Stomach (tissue), 4 donors: ENCODE measurements at regions not wholly inside any gene's neighbourhood (a gene's known extent, or its start where the extent isn't known, plus 50 kb on each side); places are given as distances from the start of the nearest gene placed in this dataset.

ENCODE experiments used
- EP300 ChIP-seq: sonication (generic); formaldehyde crosslinking; IDR thresholded peaks from one replicate; pipeline ENCODE4 v1.6.1; 2017; ENCODE audit warnings: antibody characterized with exemption
- POLR2A ChIP-seq, 4 donors: fragments of 450-650 bp; IDR thresholded peaks; one replicate each; pipeline ENCODE4 v1.6.1; 2016; ENCODE audit warnings: antibody characterized with exemption in 4 of 4, control low read depth in 2 of 4, mild to moderate bottlenecking in 1 of 4, moderate library complexity in 1 of 4
- POLR2AphosphoS5 ChIP-seq, 3 donors: sonication (generic); formaldehyde crosslinking; IDR thresholded peaks; one replicate each; pipeline ENCODE4 v1.6.1; 2016; ENCODE audit warnings: antibody characterized with exemption in 3 of 3
- TF ChIP-seq, protein P1 (sequence below), 7 experiments: fragments of 450-650 bp in 4 of 7; fragments of 200-600 bp in 3 of 7; sonication (generic) in 3 of 7; IDR thresholded peaks; one replicate each; pipeline ENCODE4 v1.5.1; 2016 to 2019; ENCODE audit warnings: antibody characterized with exemption in 7 of 7, control low read depth in 2 of 7, mild to moderate bottlenecking in 1 of 7

DNA sequence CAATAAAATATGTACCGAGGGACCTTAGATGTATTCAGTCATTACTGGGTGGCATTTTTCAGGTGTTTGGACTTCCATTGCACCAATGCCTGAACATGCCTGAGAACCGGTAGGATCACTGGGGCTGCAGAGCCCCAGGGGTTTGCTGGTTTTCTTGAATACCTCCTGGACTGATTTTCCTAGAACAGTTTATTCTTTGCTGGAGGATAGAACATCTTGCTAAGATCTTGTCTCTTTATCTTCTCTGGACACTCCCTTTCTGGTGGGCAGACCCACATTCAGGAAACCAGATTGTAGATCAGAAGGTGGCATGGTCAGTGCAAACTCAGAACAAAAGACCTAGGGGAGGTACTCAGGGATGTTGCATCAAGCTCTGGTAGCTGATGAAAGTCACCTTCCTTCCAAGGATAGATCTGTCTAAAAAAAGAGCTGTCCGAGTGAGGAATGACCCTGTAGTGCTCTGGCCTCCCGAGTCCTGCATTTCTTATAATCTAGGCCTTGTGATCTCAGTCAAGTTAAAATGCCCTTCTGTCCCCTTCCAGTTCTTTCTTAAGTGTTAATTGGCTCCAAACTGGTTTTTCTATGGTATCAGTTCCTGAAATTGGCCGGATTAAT, 84.8 kb downstream of the CLDN34 start:
- TF ChIP-seq, protein P1, sequence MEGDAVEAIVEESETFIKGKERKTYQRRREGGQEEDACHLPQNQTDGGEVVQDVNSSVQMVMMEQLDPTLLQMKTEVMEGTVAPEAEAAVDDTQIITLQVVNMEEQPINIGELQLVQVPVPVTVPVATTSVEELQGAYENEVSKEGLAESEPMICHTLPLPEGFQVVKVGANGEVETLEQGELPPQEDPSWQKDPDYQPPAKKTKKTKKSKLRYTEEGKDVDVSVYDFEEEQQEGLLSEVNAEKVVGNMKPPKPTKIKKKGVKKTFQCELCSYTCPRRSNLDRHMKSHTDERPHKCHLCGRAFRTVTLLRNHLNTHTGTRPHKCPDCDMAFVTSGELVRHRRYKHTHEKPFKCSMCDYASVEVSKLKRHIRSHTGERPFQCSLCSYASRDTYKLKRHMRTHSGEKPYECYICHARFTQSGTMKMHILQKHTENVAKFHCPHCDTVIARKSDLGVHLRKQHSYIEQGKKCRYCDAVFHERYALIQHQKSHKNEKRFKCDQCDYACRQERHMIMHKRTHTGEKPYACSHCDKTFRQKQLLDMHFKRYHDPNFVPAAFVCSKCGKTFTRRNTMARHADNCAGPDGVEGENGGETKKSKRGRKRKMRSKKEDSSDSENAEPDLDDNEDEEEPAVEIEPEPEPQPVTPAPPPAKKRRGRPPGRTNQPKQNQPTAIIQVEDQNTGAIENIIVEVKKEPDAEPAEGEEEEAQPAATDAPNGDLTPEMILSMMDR (IDR thresholded peaks at IDR 0.05), result no peak
- TF ChIP-seq POLR2A (IDR thresholded peaks at IDR 0.05) (no peak), POLR2AphosphoS5 (IDR thresholded peaks at IDR 0.05) (no peak), EP300 (no peak)
